Endothelial cell of umbilical vein (primary cell): ENCODE measurements at regions not wholly inside any gene's neighbourhood (a gene's known extent, or its start where the extent isn't known, plus 50 kb on each side); places are given as distances from the start of the nearest gene placed in this dataset.

Source experiments
- BruUV-seq: library from RNA; stranded (reverse); fragments of 400-500 nt; replicated peaks from 2 replicates; lab custom pipeline; 2021; lab: Mats Ljungman, UMichigan
- CTCF ChIA-PET: fragments of 300-600, 350-600 bp; sonication (Branson Sonifier 250); formaldehyde crosslinking; loops from one replicate; lab custom pipeline; 2021; ENCODE audit warnings: antibody characterized with exemption, inconsistent platforms; lab: Charles Lee
- POLR2A ChIA-PET: fragments of 300-600, 350-600 bp; sonication (Branson Sonifier 250); formaldehyde crosslinking; loops from one replicate; lab custom pipeline; 2021; ENCODE audit warnings: antibody characterized with exemption, inconsistent platforms; lab: Charles Lee
- DNase-seq: peaks from one replicate; pipeline ENCODE4 v3.0.0-alpha.2; 2011; ENCODE audit warnings: low read depth, low spot score
- FAIRE-seq: peaks from 2 replicates; lab custom pipeline; 2011; peaks lifted over from hg19 to GRCh38; lab: Jason Lieb, UNC
- H2AFZ ChIP-seq: 2 replicates; pipeline ENCODE4 v1.6.0; 2012; ENCODE audit warnings: low read depth, low read length, control low read depth, inconsistent platforms
- H3K27ac ChIP-seq: 2 replicates; pipeline ENCODE4 v1.5.1; 2011; ENCODE audit warnings: low read depth, mild to moderate bottlenecking, control low read depth, low read length, moderate library complexity; ENCODE audit not compliant: insufficient read depth
- H3K27me3 ChIP-seq, 2 experiments: 2 replicates each; pipeline versions ENCODE4 v1.6.0 to v1.6.1; 2011; ENCODE audit warnings: low read length in 2 of 2, mixed read lengths in 1 of 2; ENCODE audit not compliant: control insufficient read depth in 2 of 2, insufficient read depth in 2 of 2
- H3K36me3 ChIP-seq, 2 experiments: 2 replicates in 1 of 2; 3 replicates in 1 of 2; pipeline ENCODE4 v1.5.1; 2011; ENCODE audit warnings: low read length in 2 of 2, mild to moderate bottlenecking in 1 of 2, moderate library complexity in 1 of 2; ENCODE audit not compliant: control insufficient read depth in 2 of 2, insufficient read depth in 2 of 2; ENCODE audit errors: extremely low read depth in 1 of 2
- H3K4me1 ChIP-seq: 3 replicates; pipeline ENCODE4 v1.5.1; 2011; ENCODE audit warnings: mild to moderate bottlenecking, low read length; ENCODE audit not compliant: control insufficient read depth, insufficient read depth; ENCODE audit errors: extremely low read depth
- H3K4me2 ChIP-seq: 2 replicates; pipeline ENCODE4 v1.6.1; 2011; ENCODE audit warnings: low read length, control low read depth, mixed read lengths; ENCODE audit not compliant: insufficient read depth
- H3K4me3 ChIP-seq, 3 experiments: fragments of 200-600 bp in 1 of 3; sonication (generic), shearing (Covaris generic) in 1 of 3; replicated peaks in 1 of 3; 2 replicates each; pipeline ENCODE4 v1.5.1; 2011 to 2016; ENCODE audit warnings: control low read depth in 3 of 3, low read length in 3 of 3, mild to moderate bottlenecking in 2 of 3, inconsistent platforms in 1 of 3, low read depth in 1 of 3, moderate library complexity in 1 of 3; ENCODE audit not compliant: insufficient read depth in 1 of 3
- H3K79me2 ChIP-seq: 2 replicates; pipeline ENCODE4 v1.6.0; 2012; ENCODE audit warnings: low read length, inconsistent platforms; ENCODE audit not compliant: control insufficient read depth, insufficient read depth
- H3K9ac ChIP-seq: replicated peaks from 2 replicates; pipeline ENCODE3; 2011; ENCODE audit warnings: low read length, control low read depth; ENCODE audit not compliant: insufficient read depth; ENCODE audit errors: extremely low read depth
- H3K9me1 ChIP-seq: replicated peaks from 3 replicates; pipeline ENCODE4 v1.6.0; 2011; ENCODE audit warnings: mild to moderate bottlenecking, low read length; ENCODE audit not compliant: control insufficient read depth, insufficient read depth; ENCODE audit errors: extremely low read depth
- H3K9me3 ChIP-seq: replicated peaks from 2 replicates; pipeline ENCODE4 v1.5.1; 2012; ENCODE audit warnings: low read length, inconsistent platforms; ENCODE audit not compliant: control insufficient read depth, insufficient read depth
- H4K20me1 ChIP-seq: replicated peaks from 2 replicates; pipeline ENCODE3; 2011; ENCODE audit warnings: mild to moderate bottlenecking, low read length; ENCODE audit not compliant: control insufficient read depth, insufficient read depth; ENCODE audit errors: extremely low read depth
- EZH2 ChIP-seq: IDR thresholded peaks from 2 replicates; pipeline ENCODE4 v1.6.1; 2012; ENCODE audit warnings: borderline replicate concordance, low read depth, mild to moderate bottlenecking, moderate library complexity, low read length, inconsistent platforms; ENCODE audit not compliant: severe bottlenecking
- FOS ChIP-seq: IDR thresholded peaks from 2 replicates; pipeline ENCODE4 v1.6.1; 2011; ENCODE audit warnings: mild to moderate bottlenecking, low read length, moderate library complexity, borderline replicate concordance; ENCODE audit not compliant: insufficient read depth
- JUN ChIP-seq: IDR thresholded peaks from 2 replicates; pipeline ENCODE4 v1.6.1; 2011; ENCODE audit warnings: borderline replicate concordance, low read depth; ENCODE audit not compliant: insufficient read length, insufficient read depth
- MYC ChIP-seq: IDR thresholded peaks from one replicate; pipeline ENCODE4 v1.6.1; 2011; ENCODE audit warnings: mild to moderate bottlenecking, low read depth, low read length
- POLR2A ChIP-seq: IDR thresholded peaks from 2 replicates; pipeline ENCODE4 v1.6.1; 2012; ENCODE audit warnings: low read depth, mild to moderate bottlenecking, control low read depth, low read length
- dilution Hi-C: fragments of 300-500 bp; cut with MboI; formaldehyde crosslinking; loops from one replicate; pipeline ENCODE4 v1.15.0; 2019; ENCODE audit warnings: low sequenced_read_pairs; ENCODE audit not compliant: extremely low pct_ligation_motif_present
- intact Hi-C: fragments of 100-400 bp; cut with micrococcal nuclease; formaldehyde crosslinking; loops from one replicate; pipeline ENCODE4 v1.10.0; 2022
- TF ChIP-seq, protein P1 (sequence below): IDR thresholded peaks from 2 replicates; pipeline ENCODE4 v1.6.1; 2011; ENCODE audit not compliant: insufficient read depth, insufficient read length
- TF ChIP-seq, protein P2 (sequence below), 2 donors: IDR thresholded peaks; 1 replicate in 1 of 2; 2 replicates in 1 of 2; pipeline ENCODE4 v1.5.1; 2011; ENCODE audit warnings: low read length in 2 of 2, mild to moderate bottlenecking in 2 of 2, moderate library complexity in 2 of 2, control low read depth in 1 of 2, inconsistent platforms in 1 of 2, low read depth in 1 of 2; ENCODE audit not compliant: insufficient read depth in 1 of 2; ENCODE audit errors: extremely low read depth in 1 of 2

- H3K4me2 ChIP-seq, result no peak overlapping the region
- H3K27ac ChIP-seq, result no peak overlapping the region
- dilution Hi-C loops (no loop called here), intact Hi-C loops (no loop called here)
- H2AFZ ChIP-seq, result no peak overlapping the region
- no TSS peak for BruUV-seq
- POLR2A ChIA-PET, result no interaction called here
- no peaks in the 10 kb centered on the region for H3K79me2 ChIP-seq
- no peak overlapping the region for H3K9ac ChIP-seq
- no peaks in the 10 kb centered on the region for H3K9me3 ChIP-seq
- H3K36me3 ChIP-seq, result no peaks in the 10 kb centered on the region
- TF ChIP-seq MYC, result no peak
- TF ChIP-seq FOS, result no peak
- no peak for TF ChIP-seq EZH2
- no peak for TF ChIP-seq POLR2A
- TF ChIP-seq, protein P1, sequence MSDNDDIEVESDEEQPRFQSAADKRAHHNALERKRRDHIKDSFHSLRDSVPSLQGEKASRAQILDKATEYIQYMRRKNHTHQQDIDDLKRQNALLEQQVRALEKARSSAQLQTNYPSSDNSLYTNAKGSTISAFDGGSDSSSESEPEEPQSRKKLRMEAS, result no peak
- H3K27me3 ChIP-seq, result no peaks in the 10 kb centered on the region
- no peaks in the 10 kb centered on the region for H3K4me1 ChIP-seq
- DNase-seq, result no peak
- no peaks in the 10 kb centered on the region for H4K20me1 ChIP-seq
- H3K4me3 ChIP-seq, result no peak overlapping the region
- no peak for FAIRE-seq
- CTCF ChIA-PET, result no interaction called here
- H3K9me1 ChIP-seq, result no peaks in the 10 kb centered on the region
Observed at GRCh38 chr10:43971981-43972380, 323.3 kb upstream of the ZNF32 start.

- ChIA-PET CTCF (no interaction called here), POLR2A (no interaction called here)
- Histone ChIP-seq H3K9me3 (no peaks in the 10 kb centered on the region), H4K20me1 (no peaks in the 10 kb centered on the region), H3K79me2 (no peaks in the 10 kb centered on the region), H2AFZ (no peak overlapping the region), H3K4me3 (no peak overlapping the region), H3K27me3 (no peaks in the 10 kb centered on the region), H3K36me3 (no peaks in the 10 kb centered on the region), H3K4me1 (no peaks in the 10 kb centered on the region), H3K9me1 (no peaks in the 10 kb centered on the region), H3K4me2 (no peak overlapping the region), H3K9ac (no peak overlapping the region), H3K27ac (no peak overlapping the region)
- FAIRE-seq, result no peak
- DNase-seq, result no peak
- no TSS peak for BruUV-seq
- dilution Hi-C loops, result no loop called here
- intact Hi-C loops, result no loop called here
- TF ChIP-seq, protein P2, sequence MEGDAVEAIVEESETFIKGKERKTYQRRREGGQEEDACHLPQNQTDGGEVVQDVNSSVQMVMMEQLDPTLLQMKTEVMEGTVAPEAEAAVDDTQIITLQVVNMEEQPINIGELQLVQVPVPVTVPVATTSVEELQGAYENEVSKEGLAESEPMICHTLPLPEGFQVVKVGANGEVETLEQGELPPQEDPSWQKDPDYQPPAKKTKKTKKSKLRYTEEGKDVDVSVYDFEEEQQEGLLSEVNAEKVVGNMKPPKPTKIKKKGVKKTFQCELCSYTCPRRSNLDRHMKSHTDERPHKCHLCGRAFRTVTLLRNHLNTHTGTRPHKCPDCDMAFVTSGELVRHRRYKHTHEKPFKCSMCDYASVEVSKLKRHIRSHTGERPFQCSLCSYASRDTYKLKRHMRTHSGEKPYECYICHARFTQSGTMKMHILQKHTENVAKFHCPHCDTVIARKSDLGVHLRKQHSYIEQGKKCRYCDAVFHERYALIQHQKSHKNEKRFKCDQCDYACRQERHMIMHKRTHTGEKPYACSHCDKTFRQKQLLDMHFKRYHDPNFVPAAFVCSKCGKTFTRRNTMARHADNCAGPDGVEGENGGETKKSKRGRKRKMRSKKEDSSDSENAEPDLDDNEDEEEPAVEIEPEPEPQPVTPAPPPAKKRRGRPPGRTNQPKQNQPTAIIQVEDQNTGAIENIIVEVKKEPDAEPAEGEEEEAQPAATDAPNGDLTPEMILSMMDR (IDR thresholded peaks at IDR 0.05; ENCODE audit: extremely low read depth in 1 of 2, insufficient read depth in 1 of 2, low read depth in 1 of 2, low read length in 2 of 2), result no peak
- TF ChIP-seq MYC, result no peak
- no peak for TF ChIP-seq POLR2A
- TF ChIP-seq JUN, result no peak
Observed at GRCh38 chr10:43971306-43971705, 322.6 kb upstream of the ZNF32 start.
